ENCODE measurements at regions not wholly inside any gene's neighbourhood (a gene's known extent, or its start where the extent isn't known, plus 50 kb on each side); places are given as distances from the start of the nearest gene placed in this dataset.

DNA sequence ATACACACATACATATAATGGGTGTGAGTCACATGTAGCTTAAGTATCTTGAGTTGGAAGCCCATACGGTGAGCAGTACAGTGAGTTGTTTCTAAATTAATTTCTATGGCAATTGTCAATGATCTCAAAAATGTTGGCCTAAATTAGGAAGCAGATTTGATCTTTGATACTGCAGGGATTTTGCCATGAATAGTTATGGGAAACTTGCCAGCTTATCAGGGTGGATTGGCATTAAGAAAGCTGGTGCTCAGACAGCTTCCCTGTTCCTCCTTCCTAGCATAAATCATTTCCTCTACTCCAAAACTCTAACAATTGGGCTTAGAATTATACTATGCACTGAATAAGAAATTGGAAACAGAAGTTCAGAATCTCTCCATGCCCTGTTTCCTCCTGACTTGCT, 150.9 kb upstream of the FRMD6 start:
- TF ChIP-seq, protein P1, sequence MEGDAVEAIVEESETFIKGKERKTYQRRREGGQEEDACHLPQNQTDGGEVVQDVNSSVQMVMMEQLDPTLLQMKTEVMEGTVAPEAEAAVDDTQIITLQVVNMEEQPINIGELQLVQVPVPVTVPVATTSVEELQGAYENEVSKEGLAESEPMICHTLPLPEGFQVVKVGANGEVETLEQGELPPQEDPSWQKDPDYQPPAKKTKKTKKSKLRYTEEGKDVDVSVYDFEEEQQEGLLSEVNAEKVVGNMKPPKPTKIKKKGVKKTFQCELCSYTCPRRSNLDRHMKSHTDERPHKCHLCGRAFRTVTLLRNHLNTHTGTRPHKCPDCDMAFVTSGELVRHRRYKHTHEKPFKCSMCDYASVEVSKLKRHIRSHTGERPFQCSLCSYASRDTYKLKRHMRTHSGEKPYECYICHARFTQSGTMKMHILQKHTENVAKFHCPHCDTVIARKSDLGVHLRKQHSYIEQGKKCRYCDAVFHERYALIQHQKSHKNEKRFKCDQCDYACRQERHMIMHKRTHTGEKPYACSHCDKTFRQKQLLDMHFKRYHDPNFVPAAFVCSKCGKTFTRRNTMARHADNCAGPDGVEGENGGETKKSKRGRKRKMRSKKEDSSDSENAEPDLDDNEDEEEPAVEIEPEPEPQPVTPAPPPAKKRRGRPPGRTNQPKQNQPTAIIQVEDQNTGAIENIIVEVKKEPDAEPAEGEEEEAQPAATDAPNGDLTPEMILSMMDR (IDR thresholded peaks at IDR 0.05; ENCODE audit: borderline replicate concordance, extremely low read depth, low read length, poor library complexity, severe bottlenecking): no peak
- no peak for TF ChIP-seq EZH2 (IDR thresholded peaks at IDR 0.05; ENCODE audit: borderline replicate concordance, low read depth, low read length, severe bottlenecking)
